GM18867 (cell line): ENCODE measurements at regions not wholly inside any gene's neighbourhood (a gene's known extent, or its start where the extent isn't known, plus 50 kb on each side); places are given as distances from the start of the nearest gene placed in this dataset.
A peak's percentile ranks its signal among the peaks of the same experiment; 100 is the strongest.
"Not testable (repeated sequence)": the region's sequence is repeated elsewhere in the genome, so short reads cannot be mapped to it uniquely, and the experiment has no call there.

Source experiments
- ATAC-seq: cut with Tn5 transposase; IDR thresholded peaks from one replicate; pipeline ENCODE4 v1.9.1; 2021; ENCODE audit warnings: mild to moderate bottlenecking, moderate library complexity; ENCODE audit not compliant: unreplicated experiment

- ATAC-seq: not testable (repeated sequence)
Observed at GRCh38 chr16:15307184-15307583, 70.9 kb downstream of the NPIPA5 start.

DNA sequence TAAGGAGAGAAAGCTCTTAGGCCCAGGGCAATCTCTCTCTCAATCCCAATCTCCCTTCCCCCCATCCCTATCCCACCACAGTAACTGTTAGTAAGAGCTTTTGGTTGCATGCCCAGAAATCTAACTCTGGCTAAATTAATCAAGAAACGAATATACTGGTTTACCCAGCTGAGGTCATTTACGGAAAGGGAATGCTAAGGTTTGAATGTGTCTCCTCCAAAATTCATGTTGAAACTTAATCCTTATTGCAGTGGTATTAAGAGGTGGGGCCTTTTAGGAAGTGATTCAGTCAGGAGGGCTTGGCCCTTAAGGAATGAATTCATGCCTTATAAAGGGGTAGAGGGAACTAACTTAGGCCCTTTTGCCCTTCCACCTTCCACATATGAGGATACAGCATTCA is 72.2 kb downstream of the NPIPA5 start:
- ATAC-seq: not testable (repeated sequence)

GRCh38 chr16:15303667-15304324 is 74.3 kb downstream of the NPIPA5 start:
- not testable (repeated sequence) for ATAC-seq

DNA sequence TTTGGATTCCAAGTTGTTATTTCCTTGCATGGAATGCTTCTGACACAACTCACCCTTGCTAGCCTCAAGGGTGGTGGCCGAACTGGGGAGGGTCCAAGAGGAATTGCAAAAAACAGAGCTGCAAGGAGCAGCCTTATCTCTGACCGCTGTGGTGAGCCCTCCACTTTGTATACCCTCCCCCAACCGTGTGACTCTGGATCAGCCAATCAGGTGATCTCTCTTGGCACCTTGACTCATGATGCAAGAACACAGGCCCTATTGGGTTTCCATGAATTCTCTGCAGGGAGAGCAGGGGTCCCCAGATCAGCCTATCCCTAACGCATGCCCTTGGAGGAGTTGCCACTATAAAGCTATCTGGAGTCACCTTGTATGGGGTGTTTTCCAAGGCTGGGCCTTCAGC is 81.0 kb downstream of the NPIPA5 start:
- ATAC-seq: not testable (repeated sequence)

DNA sequence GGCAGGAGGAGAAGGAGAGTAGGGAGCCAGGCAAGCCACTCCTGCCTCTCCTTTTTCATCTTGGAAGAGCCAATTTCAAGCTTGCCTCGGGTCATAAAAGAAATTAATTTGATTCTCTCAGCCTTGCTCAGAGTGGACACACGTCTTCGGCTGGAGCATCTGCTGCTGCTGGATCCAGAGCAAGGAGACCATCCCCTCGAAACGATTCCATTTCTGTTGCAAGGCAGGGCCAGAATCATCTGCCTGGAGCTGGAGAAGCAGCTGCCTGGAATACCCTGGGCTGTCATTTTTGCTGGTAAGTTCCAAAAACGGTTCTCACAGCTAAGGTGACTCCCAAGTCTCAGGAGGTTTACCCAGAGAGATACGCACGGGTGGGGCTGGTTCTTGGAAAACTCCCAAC is 103.3 kb downstream of the NPIPA5 start:
- not testable (repeated sequence) for ATAC-seq

DNA sequence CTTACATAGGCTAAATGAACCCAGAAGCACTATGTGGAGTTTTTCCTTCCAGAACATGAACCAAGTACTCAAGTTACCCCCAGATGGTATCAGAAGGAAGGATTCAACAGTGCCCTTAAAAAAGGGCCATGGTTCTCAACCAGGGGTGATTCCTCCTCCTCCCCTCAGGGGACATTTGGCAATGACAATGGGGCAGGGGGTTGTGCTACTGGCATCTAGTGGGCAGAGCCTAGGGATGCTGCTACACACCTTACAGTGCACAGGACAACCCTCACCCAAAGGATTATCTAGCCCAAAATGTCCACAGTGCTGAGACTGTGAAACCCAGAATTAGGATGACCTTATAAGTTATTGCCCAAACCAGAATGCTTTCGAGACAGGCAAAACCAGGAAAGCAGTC is 104.1 kb downstream of the NPIPA5 start:
- not testable (repeated sequence) for ATAC-seq

GRCh38 chr16:15266941-15267340 is 111.2 kb downstream of the NPIPA5 start:
- not testable (repeated sequence) for ATAC-seq

DNA sequence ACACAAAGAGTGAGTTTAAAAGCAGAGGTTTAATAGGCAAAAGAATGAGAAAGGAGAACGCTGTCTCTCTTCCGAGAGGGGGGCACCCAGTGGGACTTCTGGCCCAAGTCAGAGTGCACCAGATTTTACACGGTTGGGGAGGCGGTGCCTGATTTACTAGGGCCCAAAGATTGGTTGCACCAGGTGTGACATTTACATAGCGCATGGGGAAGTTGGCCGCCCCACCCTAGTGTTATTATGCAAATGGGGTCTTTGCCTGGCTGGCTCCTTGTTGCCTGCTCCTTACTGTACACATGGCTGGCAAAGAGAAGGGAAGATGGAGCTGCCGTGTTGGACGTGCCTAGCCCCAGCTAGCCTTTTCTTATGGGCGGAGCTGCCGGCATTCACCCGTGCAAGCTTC is 115.9 kb downstream of the NPIPA5 start:
- not testable (repeated sequence) for ATAC-seq

- ATAC-seq: not testable (repeated sequence)
Observed at GRCh38 chr16:15247971-15248370, 130.1 kb downstream of the NPIPA5 start.

DNA sequence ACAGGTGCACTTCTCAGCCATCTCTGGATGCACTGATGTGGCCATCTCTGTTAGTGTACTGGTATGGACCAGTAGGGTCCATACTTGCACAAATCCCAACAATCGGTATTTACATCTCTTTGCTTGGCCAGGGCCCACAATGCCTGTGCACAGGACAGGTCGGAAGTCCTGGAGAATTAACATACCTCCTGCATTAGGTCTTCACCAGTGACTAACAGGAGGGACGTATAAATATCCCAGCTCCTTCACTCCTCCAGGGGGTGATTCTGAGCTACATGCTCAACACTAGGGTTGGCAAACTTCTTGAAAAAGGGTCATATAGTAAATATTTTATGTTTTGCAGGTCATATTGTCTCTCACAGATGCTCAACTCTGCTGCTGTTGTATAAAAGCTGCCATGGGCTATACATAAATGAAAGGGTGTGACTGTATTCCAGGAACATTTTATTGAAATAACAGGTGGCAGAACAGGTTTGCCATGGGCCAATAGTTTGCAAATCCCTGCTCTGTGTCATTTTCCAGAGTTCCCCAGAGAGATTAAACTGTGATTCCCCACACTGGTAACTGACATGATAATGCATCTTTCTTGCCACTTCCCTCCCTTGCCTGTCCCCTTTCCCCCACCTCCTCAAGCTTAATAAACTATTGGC is 141.3 kb downstream of the NPIPA5 start:
- ATAC-seq: not testable (repeated sequence)

GRCh38 chr16:15235140-15235539 is 141.1 kb upstream of the RRN3 start:
- ATAC-seq: not testable (repeated sequence)

DNA sequence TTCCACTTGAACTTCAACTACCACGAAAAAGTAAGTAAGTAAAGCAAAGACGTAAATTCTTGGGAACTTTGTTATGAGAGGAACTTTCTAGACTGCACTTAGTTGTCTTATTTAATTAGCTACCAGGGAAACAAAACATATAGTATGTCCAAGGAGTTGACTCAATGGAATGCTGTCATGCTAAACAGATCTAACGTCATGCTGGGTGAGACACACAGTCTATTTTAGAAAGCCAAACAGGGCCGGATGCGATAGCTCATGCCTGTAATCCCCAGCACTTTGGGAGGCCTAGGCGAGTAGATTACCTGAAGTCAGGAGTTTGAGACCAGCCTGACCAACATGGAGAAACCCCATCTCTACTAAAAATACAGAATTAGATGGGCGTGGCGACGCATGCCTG is 140.6 kb upstream of the RRN3 start:
- ATAC-seq: not testable (repeated sequence)

DNA sequence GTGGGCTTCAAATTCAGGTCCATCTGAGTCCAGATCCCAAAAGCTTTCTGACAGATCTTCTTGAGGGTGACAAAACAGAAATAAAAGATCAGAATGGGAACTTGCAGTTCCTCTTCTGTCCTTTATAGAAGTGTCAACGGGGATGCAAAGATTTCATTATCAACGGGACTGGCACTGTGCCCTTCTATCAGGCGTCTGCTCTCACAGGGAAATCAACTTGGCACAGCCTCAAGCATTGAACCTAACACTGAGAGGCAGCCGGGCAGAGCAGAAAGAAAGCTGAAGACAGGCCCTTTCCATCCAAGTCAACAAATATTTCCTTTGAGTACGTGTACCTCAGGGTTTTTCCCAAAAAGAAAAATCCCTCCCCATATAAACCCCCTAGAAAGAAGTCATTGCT is 136.4 kb upstream of the RRN3 start:
- ATAC-seq: not testable (repeated sequence)

- ATAC-seq: not testable (repeated sequence)
Observed at GRCh38 chr16:15229661-15230060, 135.6 kb upstream of the RRN3 start.

GRCh38 chr16:15224651-15225050 is 130.6 kb upstream of the RRN3 start:
- not testable (repeated sequence) for ATAC-seq

DNA sequence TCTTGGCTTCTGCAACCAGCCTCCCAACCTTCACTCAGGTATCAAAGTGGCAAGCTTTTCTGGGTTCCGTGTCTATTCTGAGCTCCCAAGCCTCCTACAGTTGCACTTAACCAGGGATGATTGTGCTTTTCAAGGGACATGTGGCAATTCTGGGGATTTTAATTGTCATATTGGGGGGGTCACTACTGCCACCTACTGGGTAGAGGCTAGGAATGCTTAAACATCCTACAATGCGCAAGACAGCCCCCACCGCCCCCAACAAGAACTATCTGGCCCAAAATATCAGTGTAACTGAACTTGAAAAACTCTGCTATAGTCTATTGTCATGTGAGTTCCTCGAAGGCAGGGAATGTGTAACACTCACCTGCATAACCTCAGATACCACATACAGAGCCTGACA is 129.3 kb upstream of the RRN3 start:
- ATAC-seq: not testable (repeated sequence)

- peak; percentile 45 for ATAC-seq
Observed at GRCh38 chr16:15219679-15220615, 125.9 kb upstream of the RRN3 start.

- ATAC-seq: not testable (repeated sequence)
Observed at GRCh38 chr16:15218856-15219500, 124.9 kb upstream of the RRN3 start.

- ATAC-seq: not testable (repeated sequence)
Observed at GRCh38 chr16:15207202-15207981, 113.3 kb upstream of the RRN3 start.

- ATAC-seq: not testable (repeated sequence)
Observed at GRCh38 chr16:15206439-15206838, 112.4 kb upstream of the RRN3 start.
